HL-60 (cell line): ENCODE measurements at regions not wholly inside any gene's neighbourhood (a gene's known extent, or its start where the extent isn't known, plus 50 kb on each side); places are given as distances from the start of the nearest gene placed in this dataset.

Experiments
- CTCF ChIP-seq: IDR thresholded peaks from one replicate; pipeline ENCODE4 v1.5.1; 2011; ENCODE audit warnings: low read length, control low read depth, inconsistent platforms; ENCODE audit not compliant: insufficient read depth
- TF ChIP-seq, protein P1 (sequence below): IDR thresholded peaks from 2 replicates; pipeline ENCODE4 v1.6.1; 2012; ENCODE audit warnings: low read depth; ENCODE audit not compliant: insufficient replicate concordance

DNA sequence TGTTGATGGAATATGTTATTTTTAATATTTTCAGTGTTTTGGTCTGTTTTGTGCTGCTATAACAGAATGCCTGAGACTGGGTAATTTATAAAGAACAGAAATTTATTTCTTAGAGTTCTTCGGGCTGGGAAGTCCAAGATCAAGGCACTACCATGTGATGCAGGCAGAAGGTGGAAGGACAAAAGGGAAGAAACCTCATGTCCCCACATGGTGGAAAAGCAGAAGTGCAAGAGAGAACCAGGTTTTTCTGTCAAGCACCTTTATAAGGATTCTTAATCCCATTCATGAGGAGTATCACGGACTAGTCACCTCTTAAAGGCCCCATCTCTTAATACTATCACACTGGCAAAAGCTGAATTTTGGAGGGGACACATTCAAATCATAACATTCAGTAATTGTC is 57.9 kb upstream of the EPHB3 start:
- no peak for TF ChIP-seq CTCF
- TF ChIP-seq, protein P1, sequence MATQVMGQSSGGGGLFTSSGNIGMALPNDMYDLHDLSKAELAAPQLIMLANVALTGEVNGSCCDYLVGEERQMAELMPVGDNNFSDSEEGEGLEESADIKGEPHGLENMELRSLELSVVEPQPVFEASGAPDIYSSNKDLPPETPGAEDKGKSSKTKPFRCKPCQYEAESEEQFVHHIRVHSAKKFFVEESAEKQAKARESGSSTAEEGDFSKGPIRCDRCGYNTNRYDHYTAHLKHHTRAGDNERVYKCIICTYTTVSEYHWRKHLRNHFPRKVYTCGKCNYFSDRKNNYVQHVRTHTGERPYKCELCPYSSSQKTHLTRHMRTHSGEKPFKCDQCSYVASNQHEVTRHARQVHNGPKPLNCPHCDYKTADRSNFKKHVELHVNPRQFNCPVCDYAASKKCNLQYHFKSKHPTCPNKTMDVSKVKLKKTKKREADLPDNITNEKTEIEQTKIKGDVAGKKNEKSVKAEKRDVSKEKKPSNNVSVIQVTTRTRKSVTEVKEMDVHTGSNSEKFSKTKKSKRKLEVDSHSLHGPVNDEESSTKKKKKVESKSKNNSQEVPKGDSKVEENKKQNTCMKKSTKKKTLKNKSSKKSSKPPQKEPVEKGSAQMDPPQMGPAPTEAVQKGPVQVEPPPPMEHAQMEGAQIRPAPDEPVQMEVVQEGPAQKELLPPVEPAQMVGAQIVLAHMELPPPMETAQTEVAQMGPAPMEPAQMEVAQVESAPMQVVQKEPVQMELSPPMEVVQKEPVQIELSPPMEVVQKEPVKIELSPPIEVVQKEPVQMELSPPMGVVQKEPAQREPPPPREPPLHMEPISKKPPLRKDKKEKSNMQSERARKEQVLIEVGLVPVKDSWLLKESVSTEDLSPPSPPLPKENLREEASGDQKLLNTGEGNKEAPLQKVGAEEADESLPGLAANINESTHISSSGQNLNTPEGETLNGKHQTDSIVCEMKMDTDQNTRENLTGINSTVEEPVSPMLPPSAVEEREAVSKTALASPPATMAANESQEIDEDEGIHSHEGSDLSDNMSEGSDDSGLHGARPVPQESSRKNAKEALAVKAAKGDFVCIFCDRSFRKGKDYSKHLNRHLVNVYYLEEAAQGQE = no peak
